HG03439 (cell line): ENCODE measurements at regions not wholly inside any gene's neighbourhood (a gene's known extent, or its start where the extent isn't known, plus 50 kb on each side); places are given as distances from the start of the nearest gene placed in this dataset.
A peak's percentile ranks its signal among the peaks of the same experiment; 100 is the strongest.
"Not testable (repeated sequence)": the region's sequence is repeated elsewhere in the genome, so short reads cannot be mapped to it uniquely, and the experiment has no call there.

Experiments
- ATAC-seq: cut with Tn5 transposase; IDR thresholded peaks from one replicate; pipeline ENCODE4 v1.9.1; 2021; ENCODE audit warnings: mild to moderate bottlenecking, moderate library complexity; ENCODE audit not compliant: unreplicated experiment

- no peak for ATAC-seq
Measured at GRCh38 chr3:64438812-64439211, 213.5 kb upstream of the PRICKLE2 start.

DNA sequence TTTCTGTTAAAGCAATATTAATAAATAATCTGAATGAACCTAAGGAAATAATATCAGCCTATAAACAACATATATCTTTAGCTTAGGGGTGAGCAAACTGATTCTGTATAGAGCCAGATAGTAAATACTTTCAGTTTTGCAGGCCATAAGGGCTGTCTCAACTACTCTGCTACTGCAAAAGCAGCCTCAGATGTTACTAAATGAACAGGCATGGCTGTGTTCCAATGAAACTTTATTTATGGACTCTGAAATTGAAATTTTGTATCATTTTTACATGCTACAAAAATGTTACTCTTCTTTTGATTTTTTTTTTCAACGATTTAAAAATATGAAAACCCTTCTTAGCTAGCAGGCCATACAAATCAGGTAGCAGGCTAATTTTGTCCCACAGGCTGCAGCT is 212.8 kb upstream of the PRICKLE2 start:
- no peak for ATAC-seq

- no peak for ATAC-seq
Measured at GRCh38 chr3:64437131-64437530, 211.9 kb upstream of the PRICKLE2 start.

GRCh38 chr3:64435023-64435422 is 209.8 kb upstream of the PRICKLE2 start:
- not testable (repeated sequence) for ATAC-seq

GRCh38 chr3:64432870-64433269 is 207.6 kb upstream of the PRICKLE2 start:
- ATAC-seq = no peak

GRCh38 chr3:64431526-64432091 is 206.3 kb upstream of the PRICKLE2 start:
- no peak for ATAC-seq

- no peak for ATAC-seq
Measured at GRCh38 chr3:64427671-64428070, 202.4 kb upstream of the PRICKLE2 start.

- no peak for ATAC-seq
Measured at GRCh38 chr3:64426551-64426950, 201.3 kb upstream of the PRICKLE2 start.

GRCh38 chr3:64422932-64423331 is 197.7 kb upstream of the PRICKLE2 start:
- ATAC-seq = no peak

GRCh38 chr3:64422192-64422591 is 196.9 kb upstream of the PRICKLE2 start:
- no peak for ATAC-seq

DNA sequence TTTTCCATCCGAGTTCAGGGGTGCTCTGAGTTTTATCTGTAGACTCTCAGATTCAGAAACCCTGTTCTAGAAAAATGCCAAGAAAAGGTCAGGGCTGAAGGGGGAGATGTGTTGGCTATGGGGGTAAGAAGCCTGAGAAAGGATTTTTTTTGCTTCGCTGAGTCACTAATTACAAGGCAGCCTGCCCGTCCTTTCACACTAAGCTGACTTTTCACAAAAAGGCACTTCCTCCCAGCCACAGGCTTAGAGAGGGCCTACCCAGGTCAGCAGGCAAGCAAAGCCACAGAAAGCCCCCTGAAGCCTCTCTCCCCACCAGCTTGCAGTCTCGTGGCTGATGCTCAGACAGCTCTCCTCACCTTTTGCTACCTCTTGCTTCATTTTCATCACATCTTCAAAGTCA is 192.6 kb upstream of the PRICKLE2 start:
- no peak for ATAC-seq

GRCh38 chr3:64414043-64414442 is 188.8 kb upstream of the PRICKLE2 start:
- ATAC-seq = no peak

DNA sequence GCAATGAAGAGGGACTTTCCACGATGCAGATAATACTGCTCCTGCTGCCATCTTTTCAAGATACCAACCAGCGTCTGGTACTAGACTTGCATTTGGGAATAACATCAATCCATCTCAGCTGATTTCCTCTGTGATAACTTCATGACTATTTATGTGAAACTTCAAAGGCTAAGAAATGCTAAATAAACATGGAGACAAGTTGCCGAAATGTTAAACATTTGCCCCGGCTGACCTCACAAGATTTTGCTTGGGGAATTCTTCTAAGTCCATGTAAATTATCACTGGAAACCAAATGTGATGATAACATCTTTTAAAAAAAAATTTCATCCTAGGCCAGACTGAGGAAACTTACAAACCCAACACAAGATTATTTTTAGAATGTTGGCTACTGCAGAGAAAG is 185.8 kb upstream of the PRICKLE2 start:
- no peak for ATAC-seq

DNA sequence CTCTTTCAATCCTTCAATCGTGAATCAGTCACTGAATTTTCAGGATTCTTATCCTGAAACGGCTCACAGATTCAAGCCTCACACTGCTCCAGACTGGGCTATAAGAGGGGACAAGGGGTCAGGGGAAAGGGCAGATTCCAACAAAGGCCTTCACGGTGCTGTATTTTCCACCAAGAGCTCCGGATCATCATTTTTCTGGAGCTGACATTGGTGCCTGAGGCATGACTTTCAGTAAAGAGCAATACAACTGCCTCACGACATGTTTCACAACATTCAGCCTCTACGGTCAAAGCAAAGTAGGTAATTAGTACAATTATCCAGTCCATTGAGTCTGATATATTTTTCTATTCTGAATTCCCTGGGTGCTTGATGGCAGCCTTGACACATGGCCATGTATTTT is 185.0 kb upstream of the PRICKLE2 start:
- no peak for ATAC-seq

DNA sequence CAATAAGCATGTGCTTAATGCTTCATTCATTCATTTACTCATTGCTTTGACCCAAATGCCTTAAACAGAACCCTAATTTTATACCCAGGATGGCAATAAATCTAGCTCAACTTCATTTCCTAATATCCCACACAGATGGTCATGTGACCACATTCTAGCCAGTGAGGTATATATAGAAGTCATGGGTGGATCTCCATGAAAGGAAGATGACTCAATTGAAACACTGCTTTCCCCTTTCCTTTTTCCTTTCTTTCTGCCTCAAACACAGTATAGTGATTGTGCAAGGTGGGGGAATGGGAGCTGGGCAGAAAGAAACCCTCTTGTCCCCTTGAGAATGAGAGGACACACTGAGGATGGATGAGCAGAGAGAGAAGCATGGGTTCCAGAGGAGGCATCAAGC is 183.5 kb upstream of the PRICKLE2 start:
- no peak for ATAC-seq

- no peak for ATAC-seq
Measured at GRCh38 chr3:64406271-64406670, 181.0 kb upstream of the PRICKLE2 start.

DNA sequence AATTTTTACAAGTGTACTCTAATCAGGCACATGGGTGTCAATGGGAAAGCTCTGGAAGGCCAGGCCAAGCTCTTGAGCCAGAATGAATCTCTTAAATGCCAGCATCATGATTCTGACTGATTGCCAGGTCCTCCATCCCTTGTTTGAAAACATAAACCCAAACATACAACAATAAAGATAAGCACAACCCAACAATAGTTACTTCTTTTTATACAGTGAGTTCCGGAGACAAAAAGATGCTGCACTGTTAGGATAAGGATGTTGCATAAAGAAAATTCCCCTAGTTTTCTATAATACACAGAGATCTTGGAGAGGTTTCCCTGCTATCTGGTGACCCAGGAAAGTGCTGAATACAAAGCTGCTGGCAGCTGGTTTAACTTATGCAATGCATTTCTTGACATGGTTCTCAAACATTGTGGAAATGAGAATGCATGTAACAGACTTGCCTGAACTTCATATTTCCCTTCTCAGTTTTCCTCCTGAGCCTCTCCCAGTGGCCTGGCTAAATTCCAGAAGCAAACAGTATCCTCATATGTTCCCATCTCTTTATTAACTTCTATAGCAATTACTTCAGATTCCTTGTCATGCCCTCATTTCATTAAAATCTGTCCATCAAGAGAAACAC is 180.1 kb upstream of the PRICKLE2 start:
- no peak for ATAC-seq

- no peak for ATAC-seq
Measured at GRCh38 chr3:64400706-64401105, 175.4 kb upstream of the PRICKLE2 start.

DNA sequence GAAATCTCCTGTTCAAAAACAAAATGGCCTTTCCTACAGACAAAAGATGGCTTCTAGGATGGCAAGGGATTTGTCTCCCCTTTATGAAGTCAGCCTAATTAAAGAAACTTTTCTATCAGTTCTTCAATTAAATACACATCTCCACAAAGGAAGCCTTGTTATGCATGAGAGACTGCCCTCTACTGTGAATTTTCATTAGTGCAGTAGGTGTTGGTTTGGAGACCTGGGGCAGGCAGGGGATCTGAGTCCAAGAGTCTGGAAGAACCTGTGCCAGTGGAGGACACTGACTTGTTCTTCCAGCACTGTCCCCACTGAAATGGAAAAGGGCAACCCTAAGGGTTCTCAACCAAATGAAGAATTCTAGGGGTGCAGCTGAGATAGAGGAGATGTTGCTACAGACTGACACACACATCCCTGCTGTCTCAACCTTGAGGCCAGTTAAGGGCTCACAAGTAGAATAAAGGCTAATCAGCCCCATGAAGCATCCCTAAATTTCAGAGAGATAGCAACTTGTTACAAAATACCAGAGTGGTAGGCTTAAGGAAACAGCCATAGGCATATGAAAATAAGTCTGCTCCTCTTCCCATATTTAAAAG is 174.0 kb upstream of the PRICKLE2 start:
- peak; percentile 56 for ATAC-seq

GRCh38 chr3:64398476-64398875 is 173.2 kb upstream of the PRICKLE2 start:
- ATAC-seq = no peak

DNA sequence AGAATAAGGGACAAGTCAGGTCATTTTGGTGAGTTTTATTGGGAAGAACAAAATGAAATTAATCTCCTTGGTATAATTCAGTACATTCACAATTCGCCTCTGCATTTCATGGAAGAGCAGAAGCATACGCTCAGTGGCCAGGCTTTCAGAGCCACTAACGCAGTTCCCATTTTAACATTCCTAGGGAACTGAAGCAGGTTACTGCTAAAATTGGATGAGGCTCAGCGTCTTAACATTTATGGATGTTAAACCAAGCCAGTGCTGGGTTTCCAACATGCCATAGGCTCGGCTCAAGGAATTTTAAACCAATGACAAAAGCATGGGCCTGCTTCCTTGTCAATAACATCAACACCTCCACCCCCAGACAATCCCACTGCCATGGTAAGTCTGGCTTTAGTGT is 172.7 kb upstream of the PRICKLE2 start:
- no peak for ATAC-seq

- no peak for ATAC-seq
Measured at GRCh38 chr3:64397573-64397972, 172.3 kb upstream of the PRICKLE2 start.

DNA sequence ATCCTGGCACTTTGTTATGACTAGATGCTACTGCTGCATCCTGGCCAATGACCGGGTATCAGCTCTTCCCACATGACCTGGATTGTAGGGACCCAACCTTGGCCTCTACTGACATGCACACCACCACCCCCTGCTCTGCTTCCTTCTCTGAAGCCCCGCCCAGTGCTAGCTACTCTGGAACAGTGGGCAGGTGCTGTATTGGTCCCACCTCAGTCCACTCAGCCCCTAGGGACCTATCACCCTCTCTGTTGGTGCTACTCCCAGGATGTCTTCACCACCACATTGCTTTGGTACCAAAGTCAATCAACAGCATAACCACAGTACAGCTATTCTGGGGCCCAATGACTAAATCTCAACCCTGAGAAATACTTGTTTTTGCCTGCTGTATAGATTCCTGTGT is 170.2 kb upstream of the PRICKLE2 start:
- no peak for ATAC-seq
